ENCODE measurements at regions not wholly inside any gene's neighbourhood (a gene's known extent, or its start where the extent isn't known, plus 50 kb on each side); places are given as distances from the start of the nearest gene placed in this dataset.

DNA sequence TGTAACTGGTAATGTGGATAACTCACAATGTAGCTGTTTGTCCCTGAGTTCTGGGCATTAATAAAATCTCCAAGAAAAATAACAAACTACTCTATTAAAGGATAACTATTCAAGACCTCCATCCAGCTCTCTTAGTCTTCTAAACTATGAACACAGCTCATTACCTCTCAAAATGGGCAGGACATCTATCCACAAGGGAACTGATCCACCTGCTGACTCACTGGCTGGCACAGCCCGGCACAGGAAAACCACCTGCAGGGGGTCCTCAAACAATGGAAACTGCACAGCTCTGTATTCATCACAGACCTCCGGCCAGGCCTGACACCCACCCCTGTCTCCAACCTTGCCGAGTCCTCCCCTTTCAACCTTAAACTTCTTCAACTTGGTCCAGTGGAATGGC is 255.4 kb downstream of the TJP1 start:
- no peak overlapping the region for H3K4me3 ChIP-seq
- TF ChIP-seq, protein P1, sequence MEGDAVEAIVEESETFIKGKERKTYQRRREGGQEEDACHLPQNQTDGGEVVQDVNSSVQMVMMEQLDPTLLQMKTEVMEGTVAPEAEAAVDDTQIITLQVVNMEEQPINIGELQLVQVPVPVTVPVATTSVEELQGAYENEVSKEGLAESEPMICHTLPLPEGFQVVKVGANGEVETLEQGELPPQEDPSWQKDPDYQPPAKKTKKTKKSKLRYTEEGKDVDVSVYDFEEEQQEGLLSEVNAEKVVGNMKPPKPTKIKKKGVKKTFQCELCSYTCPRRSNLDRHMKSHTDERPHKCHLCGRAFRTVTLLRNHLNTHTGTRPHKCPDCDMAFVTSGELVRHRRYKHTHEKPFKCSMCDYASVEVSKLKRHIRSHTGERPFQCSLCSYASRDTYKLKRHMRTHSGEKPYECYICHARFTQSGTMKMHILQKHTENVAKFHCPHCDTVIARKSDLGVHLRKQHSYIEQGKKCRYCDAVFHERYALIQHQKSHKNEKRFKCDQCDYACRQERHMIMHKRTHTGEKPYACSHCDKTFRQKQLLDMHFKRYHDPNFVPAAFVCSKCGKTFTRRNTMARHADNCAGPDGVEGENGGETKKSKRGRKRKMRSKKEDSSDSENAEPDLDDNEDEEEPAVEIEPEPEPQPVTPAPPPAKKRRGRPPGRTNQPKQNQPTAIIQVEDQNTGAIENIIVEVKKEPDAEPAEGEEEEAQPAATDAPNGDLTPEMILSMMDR (IDR thresholded peaks at IDR 0.05 in 4 of 5, conservative IDR thresholded peaks at IDR 0.05 in 1 of 5) = no peak
- TF ChIP-seq POLR2A (IDR thresholded peaks at IDR 0.05) = no peak
- no peak overlapping the region for H3K27ac ChIP-seq
- H3K4me1 ChIP-seq = no peaks in the 10 kb centered on the region
- peaks cover 24 to 33% (median 28%) of the 10 kb centered on the region in 3 donors for H3K27me3 ChIP-seq
- H3K36me3 ChIP-seq = no peaks in the 10 kb centered on the region
- H3K9me3 ChIP-seq = no peaks in the 10 kb centered on the region
- intact Hi-C loops (cut with DNase I; ENCODE audit: low total_unique reads) (no loop called here), in situ Hi-C loops (cut with MboI; ENCODE audit: low sequenced_read_pairs in 4 of 4) (no loop called here)
- no peak for DNase-seq
- ATAC-seq = no peak

GRCh38 chr15:29563112-29563511 is 259.2 kb downstream of the TJP1 start:
- Histone ChIP-seq H3K4me1 (no peaks in the 10 kb centered on the region), H3K27ac (no peak overlapping the region), H3K4me3 (no peak overlapping the region), H3K27me3 (peaks cover under 1 to 3% (median 2%) of the 10 kb centered on the region in 3 donors), H3K36me3 (no peaks in the 10 kb centered on the region), H3K9me3 (no peaks in the 10 kb centered on the region)
- DNase-seq (no peak), ATAC-seq (no peak)
- in situ Hi-C loops (cut with MboI; ENCODE audit: low sequenced_read_pairs in 4 of 4) (no loop called here), intact Hi-C loops (cut with DNase I; ENCODE audit: low total_unique reads) (no loop called here)
- TF ChIP-seq, protein P1 (IDR thresholded peaks at IDR 0.05 in 4 of 5, conservative IDR thresholded peaks at IDR 0.05 in 1 of 5) = no peak
- TF ChIP-seq POLR2A (IDR thresholded peaks at IDR 0.05) = no peak

- TF ChIP-seq, protein P1 (IDR thresholded peaks at IDR 0.05 in 4 of 5, conservative IDR thresholded peaks at IDR 0.05 in 1 of 5) = no peak
- no peak for TF ChIP-seq POLR2A (IDR thresholded peaks at IDR 0.05)
- H3K27ac ChIP-seq = no peak overlapping the region
- no peaks in the 10 kb centered on the region for H3K4me1 ChIP-seq
- no peaks in the 10 kb centered on the region for H3K9me3 ChIP-seq
- H3K27me3 ChIP-seq = no peaks in the 10 kb centered on the region
- no peaks in the 10 kb centered on the region for H3K36me3 ChIP-seq
- no peak for ATAC-seq
- H3K4me3 ChIP-seq = no peak overlapping the region
- intact Hi-C loops (cut with DNase I; ENCODE audit: low total_unique reads) (no loop called here), in situ Hi-C loops (cut with MboI; ENCODE audit: low sequenced_read_pairs in 4 of 4) (no loop called here)
- DNase-seq = no peak
Observed at GRCh38 chr15:29560896-29561295, 261.4 kb downstream of the TJP1 start.

- ATAC-seq (no peak), DNase-seq (no peak)
- Histone ChIP-seq H3K4me3 (no peak overlapping the region), H3K36me3 (no peaks in the 10 kb centered on the region), H3K27ac (no peak overlapping the region), H3K9me3 (no peaks in the 10 kb centered on the region), H3K27me3 (no peaks in the 10 kb centered on the region), H3K4me1 (no peaks in the 10 kb centered on the region)
- intact Hi-C loops (cut with DNase I; ENCODE audit: low total_unique reads) = no loop called here
- in situ Hi-C loops (cut with MboI; ENCODE audit: low sequenced_read_pairs in 4 of 4) = no loop called here
- TF ChIP-seq, protein P1 (IDR thresholded peaks at IDR 0.05 in 4 of 5, conservative IDR thresholded peaks at IDR 0.05 in 1 of 5) = no peak
- TF ChIP-seq POLR2A (IDR thresholded peaks at IDR 0.05) = no peak
Observed at GRCh38 chr15:29558261-29558660, 264.0 kb downstream of the TJP1 start.

DNA sequence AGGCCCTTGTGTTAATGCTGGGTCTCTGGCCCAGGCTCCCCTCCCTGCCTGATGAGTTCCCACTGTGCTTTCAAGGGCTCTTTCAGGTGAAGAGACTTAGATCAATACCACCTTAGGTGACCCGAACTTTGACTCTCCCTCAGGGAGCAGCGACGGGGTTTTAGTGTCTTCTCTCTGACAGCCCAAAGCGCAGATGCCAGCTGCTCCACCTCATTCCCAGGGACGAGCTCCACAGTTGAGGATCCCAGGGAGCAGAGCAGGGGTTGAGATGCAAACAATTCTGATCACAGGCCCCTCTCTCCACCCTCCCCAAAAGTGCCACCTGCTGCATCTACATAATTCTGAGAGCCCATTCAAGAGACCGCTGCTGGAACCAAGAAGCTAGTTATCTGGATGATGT is 265.1 kb downstream of the TJP1 start:
- in situ Hi-C loops (cut with MboI; ENCODE audit: low sequenced_read_pairs in 4 of 4) = no loop called here

More for the DNA sequence above, 265.1 kb downstream of the TJP1 start:
- DNase-seq (no peak), ATAC-seq (no peak)
- intact Hi-C loops (cut with DNase I; ENCODE audit: low total_unique reads) = no loop called here
- Histone ChIP-seq H3K9me3 (no peaks in the 10 kb centered on the region), H3K4me3 (no peak overlapping the region), H3K27me3 (no peaks in the 10 kb centered on the region), H3K27ac (no peak overlapping the region), H3K4me1 (no peaks in the 10 kb centered on the region), H3K36me3 (no peaks in the 10 kb centered on the region)
- TF ChIP-seq, protein P1 (IDR thresholded peaks at IDR 0.05 in 4 of 5, conservative IDR thresholded peaks at IDR 0.05 in 1 of 5) = no peak
- TF ChIP-seq POLR2A (IDR thresholded peaks at IDR 0.05) = no peak
